Astrocyte of the cerebellum (primary cell): ENCODE measurements at regions not wholly inside any gene's neighbourhood (a gene's known extent, or its start where the extent isn't known, plus 50 kb on each side); places are given as distances from the start of the nearest gene placed in this dataset.

Experiments used
- DNase-seq: peaks from one replicate; pipeline ENCODE4 v3.0.0-alpha.2; 2011; ENCODE audit warnings: low read depth
- H3K4me3 ChIP-seq: 2 replicates; pipeline ENCODE4 v1.5.1; 2011; ENCODE audit warnings: mild to moderate bottlenecking, low read depth, low read length, moderate library complexity
- in situ Hi-C: cut with HindIII; loops from 2 replicates; pipeline ENCODE4 v1.10.0; 2017; ENCODE audit warnings: low sequenced_read_pairs
- TF ChIP-seq, protein P1 (sequence below): IDR thresholded peaks from 2 replicates; pipeline ENCODE4 v1.5.1; 2012; ENCODE audit warnings: low read length, low read depth, moderate library complexity, mild to moderate bottlenecking; ENCODE audit errors: missing control alignments

- no peak overlapping the region for H3K4me3 ChIP-seq
- in situ Hi-C loops = no loop called here
- TF ChIP-seq, protein P1, sequence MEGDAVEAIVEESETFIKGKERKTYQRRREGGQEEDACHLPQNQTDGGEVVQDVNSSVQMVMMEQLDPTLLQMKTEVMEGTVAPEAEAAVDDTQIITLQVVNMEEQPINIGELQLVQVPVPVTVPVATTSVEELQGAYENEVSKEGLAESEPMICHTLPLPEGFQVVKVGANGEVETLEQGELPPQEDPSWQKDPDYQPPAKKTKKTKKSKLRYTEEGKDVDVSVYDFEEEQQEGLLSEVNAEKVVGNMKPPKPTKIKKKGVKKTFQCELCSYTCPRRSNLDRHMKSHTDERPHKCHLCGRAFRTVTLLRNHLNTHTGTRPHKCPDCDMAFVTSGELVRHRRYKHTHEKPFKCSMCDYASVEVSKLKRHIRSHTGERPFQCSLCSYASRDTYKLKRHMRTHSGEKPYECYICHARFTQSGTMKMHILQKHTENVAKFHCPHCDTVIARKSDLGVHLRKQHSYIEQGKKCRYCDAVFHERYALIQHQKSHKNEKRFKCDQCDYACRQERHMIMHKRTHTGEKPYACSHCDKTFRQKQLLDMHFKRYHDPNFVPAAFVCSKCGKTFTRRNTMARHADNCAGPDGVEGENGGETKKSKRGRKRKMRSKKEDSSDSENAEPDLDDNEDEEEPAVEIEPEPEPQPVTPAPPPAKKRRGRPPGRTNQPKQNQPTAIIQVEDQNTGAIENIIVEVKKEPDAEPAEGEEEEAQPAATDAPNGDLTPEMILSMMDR = no peak
- no peak for DNase-seq
Observed at GRCh38 chr10:2067015-2067414, 329.7 kb upstream of the ADARB2 start.

DNA sequence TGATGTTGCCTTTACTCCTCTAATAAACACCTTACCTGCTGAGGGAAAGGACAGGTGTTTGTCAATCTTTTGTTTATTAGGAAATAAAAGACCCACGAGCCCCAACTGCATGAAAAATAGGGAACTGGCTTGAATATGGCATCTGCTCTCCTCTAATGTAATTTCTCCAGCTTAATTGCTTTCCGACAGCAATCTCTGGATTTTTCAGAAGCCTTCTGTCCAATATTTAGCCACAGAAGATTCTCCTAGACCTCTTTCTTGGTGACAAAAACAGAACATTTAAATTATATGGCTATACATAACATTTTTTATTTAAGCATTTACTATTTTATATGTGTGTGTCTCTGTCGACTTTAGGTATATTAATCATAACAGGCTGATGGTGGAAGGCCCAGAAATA, 317.4 kb upstream of the ADARB2 start:
- TF ChIP-seq, protein P1 = no peak
- in situ Hi-C loops = no loop called here
- H3K4me3 ChIP-seq = no peak overlapping the region
- DNase-seq = no peak

DNA sequence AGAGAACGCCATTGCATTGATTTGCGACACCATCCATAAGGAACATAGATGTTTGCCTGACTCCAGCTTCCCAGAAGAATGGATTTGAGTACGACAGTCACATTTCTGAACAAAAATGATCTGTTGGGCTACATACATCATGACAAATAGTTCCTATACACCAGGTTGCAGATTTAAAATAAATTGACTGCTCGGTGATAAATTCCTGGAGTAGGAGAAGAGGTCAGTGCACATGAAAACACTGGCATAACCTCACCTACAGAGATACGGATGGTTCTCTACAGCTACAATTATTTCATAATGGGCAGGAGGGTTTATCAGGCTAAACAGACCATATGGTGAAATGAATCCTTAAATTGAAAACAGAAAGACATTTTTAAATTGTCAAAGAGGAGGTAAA, 316.5 kb upstream of the ADARB2 start:
- DNase-seq = no peak
- TF ChIP-seq, protein P1 = no peak
- in situ Hi-C loops = no loop called here
- H3K4me3 ChIP-seq = no peak overlapping the region

DNA sequence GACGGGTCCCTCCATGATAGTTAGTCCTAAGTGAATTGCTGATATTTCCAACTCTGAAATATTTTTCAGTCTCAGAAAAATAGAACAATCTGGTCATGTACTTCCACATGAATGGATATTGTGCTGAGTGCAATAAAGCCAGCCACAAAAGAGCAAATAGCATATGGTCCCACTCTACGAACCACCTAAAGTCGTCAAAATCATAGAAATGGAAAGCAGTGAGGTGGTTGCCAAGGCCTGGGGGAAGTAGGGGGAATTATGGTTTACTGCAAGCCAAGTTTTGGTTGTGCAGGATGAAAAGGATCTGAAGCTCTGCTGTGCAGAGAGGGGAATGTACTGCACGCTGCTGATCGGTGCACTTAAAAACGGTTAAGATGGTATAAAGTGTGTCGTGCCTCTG, 313.8 kb upstream of the ADARB2 start:
- no peak overlapping the region for H3K4me3 ChIP-seq
- no peak for DNase-seq
- in situ Hi-C loops = no loop called here
- TF ChIP-seq, protein P1 = no peak

GRCh38 chr10:2049560-2049959, 312.2 kb upstream of the ADARB2 start:
- no peak overlapping the region for H3K4me3 ChIP-seq
- in situ Hi-C loops = no loop called here
- TF ChIP-seq, protein P1 = no peak
- DNase-seq = no peak

DNA sequence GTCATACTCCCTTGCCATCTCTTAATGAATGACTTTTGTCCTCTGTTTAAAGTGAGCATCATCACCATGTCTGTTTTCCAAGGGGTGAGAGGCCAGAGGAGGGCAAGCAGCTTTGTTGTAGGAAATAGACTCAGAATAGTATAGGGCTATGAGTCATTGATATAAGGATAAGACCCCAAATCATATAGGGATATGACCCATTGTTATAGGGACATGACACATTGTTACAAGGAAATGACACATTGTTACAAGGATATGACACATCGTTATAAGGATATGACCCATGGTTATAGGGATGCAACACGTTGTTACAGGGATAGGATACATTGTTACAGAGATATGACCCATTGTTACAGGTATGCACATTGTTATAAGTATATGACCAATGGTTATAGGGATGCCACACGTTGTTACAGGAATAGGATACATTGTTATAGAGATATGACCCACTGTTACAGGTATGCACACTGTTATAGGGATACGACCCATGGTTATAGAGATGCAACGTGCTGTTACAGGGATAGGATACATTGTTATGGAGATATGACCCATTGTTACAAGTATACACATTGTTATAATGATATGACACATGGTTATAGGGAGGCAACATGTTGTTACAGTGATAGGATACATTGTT, 311.1 kb upstream of the ADARB2 start:
- DNase-seq = no peak
- in situ Hi-C loops = no loop called here

More for the DNA sequence above, 311.1 kb upstream of the ADARB2 start:
- TF ChIP-seq, protein P1 = no peak
- H3K4me3 ChIP-seq = no peak overlapping the region
